NAMALWA (cell line): ENCODE measurements at regions not wholly inside any gene's neighbourhood (a gene's known extent, or its start where the extent isn't known, plus 50 kb on each side); places are given as distances from the start of the nearest gene placed in this dataset.
"Not testable (repeated sequence)": the region's sequence is repeated elsewhere in the genome, so short reads cannot be mapped to it uniquely, and the experiment has no call there.

Source experiments
- DNase-seq: peaks from one replicate; pipeline ENCODE4 v3.0.0-alpha.2; 2015; ENCODE audit warnings: low spot score

DNA sequence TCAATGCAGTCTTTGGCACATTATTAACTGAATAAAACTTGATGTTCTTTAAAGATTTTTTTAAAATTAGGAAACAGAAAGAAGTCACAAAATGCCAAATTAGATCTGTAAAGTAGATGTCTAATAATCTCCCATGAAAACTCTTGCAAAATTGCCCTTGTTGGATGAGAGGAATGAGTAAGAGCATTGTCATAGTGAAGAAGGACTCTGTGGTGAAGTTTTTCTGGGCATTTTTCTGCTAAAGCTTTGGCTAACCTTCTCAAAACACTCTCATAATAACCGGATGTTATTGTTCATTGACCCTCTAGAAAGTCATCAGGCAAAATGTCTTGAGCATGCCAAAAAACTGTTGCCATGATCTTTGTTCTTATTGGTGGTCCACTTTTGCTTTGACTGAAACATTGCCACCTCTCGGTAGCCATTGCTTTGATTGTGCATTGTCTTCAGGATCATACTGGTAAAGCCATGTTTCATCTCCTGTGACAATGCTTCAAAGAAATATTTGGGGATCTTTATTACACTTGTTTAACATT is 549.3 kb downstream of the LIG4 start:
- no peak for DNase-seq

DNA sequence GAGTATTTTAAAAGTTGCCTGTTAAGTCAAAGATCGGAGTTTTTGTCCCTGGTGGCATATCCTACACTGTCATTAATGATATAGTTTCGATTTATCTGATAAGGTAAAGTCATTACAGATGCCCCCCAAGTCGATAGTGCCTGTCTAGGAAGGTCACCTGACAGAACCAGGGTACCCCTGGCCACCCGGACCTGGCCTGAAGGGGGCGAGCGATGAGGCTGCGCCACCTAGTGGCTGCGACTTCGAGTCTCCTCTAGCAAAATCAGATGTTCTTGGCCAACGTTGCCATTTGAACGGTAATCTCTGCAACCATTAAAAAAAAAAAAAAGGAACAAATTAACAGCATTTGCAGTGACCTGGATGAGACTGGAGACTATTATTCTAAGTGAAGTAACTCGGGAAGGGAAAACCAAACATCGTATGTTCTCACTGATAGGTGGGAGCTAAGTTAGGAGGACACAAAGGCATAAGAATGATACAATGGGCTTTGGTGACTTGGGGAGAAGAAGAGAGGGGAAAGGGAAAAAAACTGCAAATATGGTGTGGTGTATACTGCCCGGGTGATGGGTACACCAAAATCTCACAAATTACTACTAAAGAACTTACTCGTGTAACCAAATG is 565.1 kb downstream of the LIG4 start:
- peak; percentile 75 for DNase-seq

DNA sequence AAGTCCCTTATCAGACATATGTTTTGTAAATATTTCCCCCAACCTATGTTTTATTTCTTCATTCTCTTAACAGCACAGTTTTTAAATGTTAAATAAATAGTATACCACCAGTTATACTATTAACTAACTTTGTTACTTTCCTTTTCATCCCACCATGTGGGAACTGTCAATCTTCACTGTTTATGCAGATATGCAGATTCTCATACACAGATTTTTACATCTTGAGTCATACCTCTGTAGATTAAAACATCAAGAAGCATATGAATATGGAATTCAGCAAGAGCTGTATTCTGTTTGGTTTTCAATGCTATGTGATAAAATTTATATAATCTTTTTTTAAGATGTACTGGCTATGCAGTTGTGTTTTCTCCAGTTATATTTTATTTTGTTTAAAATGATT is 566.3 kb downstream of the LIG4 start:
- no peak for DNase-seq

- no peak for DNase-seq
These were observed 571.2 kb downstream of the LIG4 start for GRCh38 chr13:107644136-107644535.

GRCh38 chr13:107643615-107644014 is 571.7 kb downstream of the LIG4 start:
- no peak for DNase-seq

DNA sequence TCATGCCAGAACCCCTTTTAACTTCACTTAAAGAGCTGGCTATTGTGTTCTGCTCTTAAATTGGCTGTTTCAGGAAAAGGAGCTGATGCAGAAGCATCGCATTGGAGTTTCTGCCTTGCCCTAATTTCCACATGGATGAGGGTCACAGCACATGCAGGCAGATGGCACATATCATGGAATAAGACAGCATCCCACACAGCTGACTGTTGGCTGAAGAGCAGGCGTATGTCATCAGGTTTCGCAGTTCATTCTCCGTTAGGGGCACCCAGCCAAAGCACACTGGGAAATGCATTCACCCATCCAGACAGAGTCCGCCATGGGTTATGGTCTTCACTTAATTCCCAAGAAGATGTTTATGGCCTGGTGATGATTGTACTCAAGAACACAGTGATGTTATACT is 572.5 kb downstream of the LIG4 start:
- no peak for DNase-seq

DNA sequence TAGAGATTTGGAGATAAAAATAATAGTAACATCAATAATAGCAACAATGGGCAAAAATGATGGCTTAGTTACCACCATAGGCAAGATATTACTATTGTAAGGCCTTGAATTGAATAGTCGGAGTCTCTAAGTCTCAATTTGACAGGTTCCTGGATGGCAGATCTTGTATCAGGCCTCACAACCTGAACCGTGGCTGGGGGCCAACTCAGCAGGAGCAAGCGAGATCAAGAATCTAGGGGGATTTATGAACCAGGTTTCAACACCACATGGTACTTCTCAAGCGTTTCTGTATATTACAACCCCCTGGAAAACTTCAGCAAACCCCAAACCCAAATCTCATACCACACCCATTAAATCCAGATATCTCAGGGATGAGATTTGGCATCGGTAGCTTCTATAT is 573.8 kb downstream of the LIG4 start:
- DNase-seq = no peak

- DNase-seq = no peak
These were observed 589.7 kb downstream of the LIG4 start for GRCh38 chr13:107625648-107626047.

DNA sequence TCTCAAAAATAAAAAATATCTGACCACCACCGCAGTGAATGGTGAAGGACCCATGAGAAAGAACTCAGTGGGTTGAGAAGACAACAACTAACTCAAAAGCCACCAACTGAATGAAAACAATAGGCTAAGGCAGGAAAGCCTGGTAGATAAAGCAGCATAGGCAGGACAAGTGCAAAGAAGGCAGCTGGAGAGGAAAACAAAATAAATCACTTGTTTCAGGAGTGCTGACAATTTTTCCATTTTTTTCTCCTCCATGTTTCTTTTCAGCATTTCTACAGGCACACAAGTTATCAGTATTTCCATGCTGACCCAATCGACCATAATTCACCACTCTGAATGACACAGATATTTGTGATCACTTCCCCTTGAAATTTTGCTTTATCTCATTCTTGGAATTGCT is 597.8 kb downstream of the LIG4 start:
- no peak for DNase-seq

- DNase-seq = no peak
These were observed 603.0 kb downstream of the LIG4 start for GRCh38 chr13:107612376-107612775.

DNA sequence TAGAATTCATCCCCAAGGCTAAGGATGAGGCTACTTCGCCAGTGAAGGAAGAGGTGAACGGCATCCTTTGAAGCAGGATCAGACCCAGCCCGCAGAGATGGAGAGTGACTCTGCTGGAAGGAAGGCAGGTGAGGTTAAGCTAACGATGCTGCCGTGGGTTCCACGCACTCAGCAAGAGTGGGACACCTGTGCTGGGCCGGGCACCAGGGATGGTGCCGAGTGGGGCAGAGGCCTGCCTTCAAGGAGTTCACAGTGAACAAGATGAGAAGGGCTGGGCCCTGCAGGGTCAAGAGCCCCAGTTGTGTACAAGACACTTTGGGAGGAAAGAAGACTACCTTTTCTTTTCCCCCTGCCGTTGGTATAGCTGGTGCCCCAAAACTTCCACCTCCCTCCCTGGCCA is 606.6 kb downstream of the LIG4 start:
- no peak for DNase-seq

DNA sequence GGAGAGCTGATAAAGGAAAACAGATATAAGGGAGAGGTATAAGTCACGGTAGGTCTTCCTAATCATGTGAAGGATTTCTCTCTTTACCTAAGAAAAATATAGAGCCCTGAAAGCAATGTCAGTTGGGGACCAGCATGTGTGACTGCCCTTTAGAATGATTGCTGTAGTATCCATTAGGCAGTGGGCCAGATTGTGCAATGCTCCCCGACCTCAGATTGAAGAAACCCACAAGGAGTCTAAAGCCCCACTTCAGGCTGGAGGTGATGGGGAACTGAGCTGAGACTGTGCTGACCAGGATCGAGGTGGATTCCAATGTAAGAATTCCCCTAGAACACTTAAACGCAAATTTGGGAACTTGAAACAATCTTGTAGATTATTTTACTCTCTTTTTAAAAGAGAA is 614.4 kb downstream of the LIG4 start:
- no peak for DNase-seq

DNA sequence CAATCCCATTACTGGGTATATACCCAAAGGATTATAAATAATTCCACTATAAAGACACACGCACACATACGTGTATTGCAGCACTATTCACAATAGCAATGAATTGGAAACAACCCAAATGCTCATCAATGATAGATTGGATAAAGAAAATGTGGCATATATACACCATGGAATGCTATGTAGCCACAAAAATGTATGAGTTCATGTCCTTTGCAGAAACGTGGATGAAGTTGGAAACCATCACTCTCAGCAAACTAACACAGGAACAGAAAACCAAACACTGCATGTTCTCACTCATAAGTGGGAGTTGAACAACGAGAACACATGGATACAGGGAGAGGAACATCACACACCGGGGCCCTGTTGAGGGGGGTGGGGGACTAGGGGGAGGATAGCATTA is 619.0 kb downstream of the LIG4 start:
- not testable (repeated sequence) for DNase-seq

GRCh38 chr13:107590556-107590955 is 624.8 kb downstream of the LIG4 start:
- DNase-seq = no peak

DNA sequence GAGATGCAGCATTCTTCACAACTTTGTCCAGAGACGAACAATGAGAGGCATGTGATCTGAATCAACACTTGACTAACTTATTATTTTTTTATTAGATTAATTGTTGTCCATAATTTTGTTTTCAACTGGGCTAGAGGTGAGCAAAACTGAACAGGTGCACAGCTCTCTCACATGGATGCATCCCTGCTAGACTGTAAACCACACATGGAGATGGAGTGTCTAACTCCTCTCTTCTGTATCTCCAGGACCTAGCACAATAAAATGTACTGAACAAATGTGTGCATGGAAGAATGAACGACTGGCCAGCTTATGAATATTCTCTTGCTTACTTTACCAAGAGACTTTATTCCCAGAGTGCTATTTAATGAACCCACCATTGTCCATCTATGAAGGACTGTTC is 627.7 kb downstream of the LIG4 start:
- DNase-seq = no peak

GRCh38 chr13:107586216-107586615 is 629.1 kb downstream of the LIG4 start:
- DNase-seq = no peak

- no peak for DNase-seq
These were observed 629.7 kb downstream of the LIG4 start for GRCh38 chr13:107585469-107586180.

GRCh38 chr13:107582171-107582570 is 633.2 kb downstream of the LIG4 start:
- no peak for DNase-seq

DNA sequence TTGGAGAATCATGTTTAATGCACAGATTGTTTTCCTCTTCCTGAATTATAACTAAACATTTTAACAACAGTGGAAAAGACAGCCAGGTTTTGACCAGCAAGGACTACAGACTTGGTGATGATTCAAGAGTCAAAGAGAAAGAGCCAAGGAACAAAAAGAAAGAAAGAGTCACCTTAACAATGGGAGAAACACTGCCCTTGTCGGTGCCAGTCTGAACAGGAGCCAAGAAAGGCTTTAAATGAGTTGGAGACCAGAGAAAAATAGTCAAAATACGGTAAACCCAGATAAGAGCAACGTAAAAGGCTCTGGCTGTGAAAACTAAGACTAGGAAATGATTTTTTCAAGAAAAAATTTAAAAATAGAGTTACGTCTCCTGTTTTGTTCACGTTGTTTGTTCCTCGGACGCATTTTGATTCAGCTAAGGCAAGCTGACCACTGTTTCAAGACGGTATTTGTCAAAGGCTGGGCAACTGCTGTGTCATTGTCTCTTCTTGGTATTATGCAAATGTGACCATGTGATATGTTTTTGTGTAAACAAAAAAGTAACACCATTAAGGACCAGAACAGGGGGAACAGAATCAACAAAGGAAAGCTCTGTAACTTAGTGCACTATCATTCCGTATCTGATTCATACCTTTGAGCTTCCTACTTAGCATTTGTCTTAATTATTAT is 634.5 kb downstream of the LIG4 start:
- DNase-seq = no peak

GRCh38 chr13:107576430-107576829 is 638.9 kb downstream of the LIG4 start:
- DNase-seq = no peak

DNA sequence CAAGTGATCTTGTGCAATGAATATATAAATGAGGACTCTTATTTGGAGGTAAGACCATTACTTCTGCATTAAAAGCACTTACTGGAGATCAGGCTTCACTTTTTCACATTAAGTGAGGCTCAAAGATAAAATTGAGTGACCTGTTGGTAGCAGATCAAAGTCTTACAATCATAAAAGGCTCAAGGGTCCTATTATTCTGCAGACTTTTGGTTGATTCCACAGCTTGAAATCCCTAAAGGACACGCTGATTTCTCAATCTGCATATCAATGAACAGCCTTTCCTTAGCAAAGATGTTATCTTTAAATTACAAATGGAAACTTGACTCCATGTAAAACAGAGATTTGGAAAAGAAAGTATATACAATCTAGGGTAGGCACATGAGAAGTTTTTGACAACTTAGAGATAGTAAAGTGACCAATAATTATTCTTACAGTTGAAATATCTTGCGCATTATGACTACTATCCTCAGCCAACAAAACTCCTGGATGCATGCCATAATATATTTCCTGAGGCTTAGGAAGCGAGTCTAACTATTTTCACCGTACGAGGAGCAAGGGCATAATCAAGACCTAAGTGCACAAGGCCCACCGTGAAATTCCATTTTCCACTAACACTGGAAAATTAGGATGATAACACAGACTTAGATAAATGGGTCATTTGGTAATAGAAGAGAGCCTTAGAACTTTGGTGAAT is 640.7 kb downstream of the LIG4 start:
- no peak for DNase-seq

DNA sequence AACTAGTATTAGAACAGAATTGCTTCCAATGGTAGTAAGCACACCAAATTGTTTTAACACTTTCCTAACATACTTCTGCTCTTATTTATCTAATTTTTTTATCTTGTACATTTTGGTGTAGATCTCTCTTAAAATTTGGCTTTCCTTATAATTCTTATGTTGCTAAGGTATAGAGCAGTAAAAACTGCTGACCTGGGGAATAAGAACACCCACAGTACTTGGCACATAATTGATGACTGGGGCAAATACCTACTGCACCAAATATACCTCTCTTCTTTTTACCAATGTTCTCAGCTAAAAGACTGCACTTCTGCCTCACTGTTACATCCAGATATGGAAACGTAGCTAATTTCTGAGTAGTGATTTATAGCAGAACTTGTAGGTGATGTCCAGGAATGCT is 642.2 kb downstream of the LIG4 start:
- no peak for DNase-seq

DNA sequence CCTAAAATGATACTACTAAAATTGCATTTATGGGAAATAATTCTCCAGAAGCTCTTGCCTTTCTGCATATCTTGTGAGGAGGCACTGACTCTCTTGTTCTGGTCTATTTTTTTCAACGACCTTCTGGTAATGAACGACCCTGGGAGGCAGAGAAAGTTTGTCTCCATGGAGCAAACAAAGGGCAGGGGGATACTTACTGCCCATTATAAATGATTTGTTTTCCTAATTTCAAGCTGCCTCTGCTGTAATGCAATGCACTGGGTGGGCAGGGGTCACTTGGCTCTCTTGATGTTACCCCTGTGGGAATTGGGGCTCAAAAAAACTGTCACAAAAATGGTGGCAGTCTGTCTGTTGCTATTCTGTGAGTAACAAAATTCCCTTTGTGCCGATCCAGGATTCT is 643.2 kb downstream of the LIG4 start:
- no peak for DNase-seq
